GM21447 (cell line): ENCODE measurements at regions not wholly inside any gene's neighbourhood (a gene's known extent, or its start where the extent isn't known, plus 50 kb on each side); places are given as distances from the start of the nearest gene placed in this dataset.

ENCODE experiments used
- ATAC-seq: cut with Tn5 transposase; IDR thresholded peaks from one replicate; pipeline ENCODE4 v1.9.1; 2021; ENCODE audit not compliant: unreplicated experiment

- ATAC-seq: no peak
Observed at GRCh38 chr11:106399624-106400023, 322.2 kb downstream of the AASDHPPT start.

- ATAC-seq: no peak
Observed at GRCh38 chr11:106400949-106401570, 323.6 kb downstream of the AASDHPPT start.

GRCh38 chr11:106403751-106404150 is 326.3 kb downstream of the AASDHPPT start:
- no peak for ATAC-seq

DNA sequence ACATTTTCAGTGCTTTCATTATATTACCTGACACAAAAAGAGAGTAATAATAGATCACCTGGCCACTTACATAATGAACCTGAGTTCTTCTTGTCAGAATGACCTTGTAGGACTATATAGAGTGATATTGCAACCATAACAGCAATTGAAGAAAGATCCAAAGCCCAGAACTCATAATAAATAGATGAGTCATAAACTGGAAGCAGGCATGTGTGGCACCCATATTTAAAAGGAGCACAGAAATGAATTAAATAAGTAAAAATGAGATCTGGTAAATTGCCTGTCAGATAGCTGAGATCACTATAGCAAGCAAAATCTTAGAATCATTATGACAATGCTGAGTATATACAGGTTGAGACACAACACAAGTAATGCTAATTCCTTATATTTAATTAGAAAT is 331.8 kb downstream of the AASDHPPT start:
- ATAC-seq: no peak

DNA sequence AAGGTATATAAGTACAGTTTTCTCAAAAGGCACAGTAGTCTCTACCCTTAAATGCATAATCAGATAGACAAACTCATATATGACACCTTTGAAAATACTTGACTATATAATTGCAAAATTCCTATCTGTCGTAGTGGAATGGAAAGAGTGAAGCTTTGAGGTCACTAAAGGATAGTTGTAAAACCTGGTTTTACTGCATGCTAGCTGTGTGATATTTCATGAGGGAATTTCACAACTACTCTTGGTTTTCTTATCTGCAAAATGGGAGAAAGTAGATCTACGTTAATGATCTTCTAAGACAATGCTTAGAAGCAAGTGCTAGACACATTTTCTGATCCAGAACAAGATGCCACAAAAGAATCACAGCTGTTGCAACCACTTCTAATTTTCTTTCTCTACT is 332.2 kb downstream of the AASDHPPT start:
- no peak for ATAC-seq

DNA sequence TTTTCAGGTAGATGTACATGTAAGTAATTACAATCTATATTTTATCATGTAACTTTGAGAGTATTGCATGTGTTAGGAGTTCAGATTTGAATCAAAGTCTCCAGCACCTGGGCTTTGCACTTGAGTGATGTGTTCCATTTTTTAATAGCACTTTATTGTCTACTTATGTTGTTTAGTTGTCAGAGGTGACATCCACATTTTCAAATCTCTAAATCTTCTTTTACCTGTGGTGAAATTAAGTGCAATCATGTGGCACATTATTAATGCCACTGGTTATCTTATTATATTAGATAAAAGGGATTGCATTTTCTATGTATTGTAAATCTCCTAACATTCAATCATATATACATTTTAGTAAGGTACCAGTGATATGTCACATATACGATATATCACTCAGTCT is 333.4 kb downstream of the AASDHPPT start:
- no peak for ATAC-seq

DNA sequence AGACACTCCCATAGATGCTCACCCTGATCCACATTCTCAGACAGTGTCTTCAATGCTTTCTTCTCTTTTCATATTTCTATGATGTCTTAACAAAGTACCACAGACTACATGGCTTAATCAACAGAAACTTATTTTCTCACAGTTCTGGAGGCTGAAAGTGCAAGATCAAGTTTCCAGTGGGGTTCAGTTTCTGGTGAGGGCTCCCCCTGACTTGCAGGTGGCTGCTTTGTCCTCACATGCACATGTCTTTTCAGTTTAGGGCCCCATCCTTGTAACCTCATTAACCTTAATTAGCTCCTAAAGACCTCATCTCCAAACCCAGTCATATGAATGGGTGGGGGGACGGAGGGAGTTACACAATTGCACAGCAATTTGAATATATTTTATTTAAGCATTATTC is 335.8 kb downstream of the AASDHPPT start:
- no peak for ATAC-seq

GRCh38 chr11:106415510-106415909 is 338.0 kb downstream of the AASDHPPT start:
- no peak for ATAC-seq

DNA sequence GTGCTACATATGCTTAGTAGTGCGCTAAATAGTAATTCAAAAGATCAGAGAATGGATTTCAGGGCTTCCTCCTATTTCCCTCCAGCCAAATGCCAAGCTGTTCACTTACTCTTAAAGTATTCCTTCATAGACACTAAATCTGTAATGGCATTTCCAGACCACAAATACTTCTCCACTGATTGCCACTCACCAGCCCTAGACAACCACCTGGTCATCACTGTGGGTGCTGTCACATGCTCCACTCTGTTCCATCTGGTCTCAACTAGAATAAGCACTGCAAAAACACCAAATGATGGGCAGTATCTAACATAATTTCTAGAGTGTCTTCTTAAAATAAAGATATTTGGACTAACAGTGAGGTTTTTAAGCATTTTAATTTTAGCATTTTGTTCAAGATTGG is 341.3 kb downstream of the AASDHPPT start:
- ATAC-seq: no peak

DNA sequence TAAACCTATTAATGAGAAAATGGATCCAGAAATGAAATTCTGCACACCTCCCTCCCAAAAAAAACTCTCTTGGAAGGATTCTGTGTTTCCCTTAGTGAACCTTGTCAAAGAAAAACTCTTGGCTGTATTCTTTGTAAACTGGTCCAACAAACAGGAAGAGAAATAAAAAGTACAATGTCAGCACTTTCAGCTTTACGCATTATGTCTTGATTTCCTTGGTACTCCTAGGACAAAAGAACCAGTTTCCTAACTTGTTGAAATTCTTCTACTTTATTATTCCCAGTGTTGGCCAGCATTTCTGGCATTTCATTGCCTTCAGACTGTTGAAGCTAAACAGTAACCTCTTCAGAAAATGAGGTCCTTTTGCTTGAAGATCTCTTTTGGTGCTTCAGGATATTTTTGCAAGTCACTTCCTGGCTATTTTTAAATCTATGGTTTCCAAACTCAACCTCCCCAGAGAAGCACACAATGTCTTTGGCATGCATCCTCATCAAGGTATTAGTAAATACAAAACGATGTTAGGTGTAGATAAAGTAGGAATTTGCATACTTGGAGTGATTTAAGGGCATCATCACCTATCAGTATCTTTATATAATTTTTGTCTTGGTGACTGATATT is 342.7 kb downstream of the AASDHPPT start:
- no peak for ATAC-seq

- ATAC-seq: no peak
Observed at GRCh38 chr11:106420686-106421085, 343.2 kb downstream of the AASDHPPT start.

- no peak for ATAC-seq
Observed at GRCh38 chr11:106421676-106422292, 344.3 kb downstream of the AASDHPPT start.

DNA sequence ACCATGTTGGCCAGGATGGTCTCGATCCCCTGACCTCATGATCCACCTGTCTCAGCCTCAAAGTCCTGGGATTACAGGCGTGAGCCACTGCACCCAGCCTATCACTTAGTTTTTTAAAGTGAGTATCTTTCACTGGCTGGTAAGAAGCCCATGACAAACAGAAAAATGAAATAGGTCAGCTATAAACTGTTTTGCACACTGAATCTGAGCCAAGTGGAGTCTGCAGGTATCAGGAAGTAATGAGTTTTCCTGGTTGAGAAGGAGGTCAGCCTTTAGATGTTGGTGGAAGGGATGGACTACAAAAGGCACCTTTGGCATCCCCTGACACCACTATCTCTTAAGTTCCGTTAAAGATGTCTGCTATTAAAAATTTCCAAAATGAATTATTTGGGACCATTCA is 345.1 kb downstream of the AASDHPPT start:
- no peak for ATAC-seq

GRCh38 chr11:106424111-106424510 is 346.6 kb downstream of the AASDHPPT start:
- no peak for ATAC-seq

GRCh38 chr11:106425819-106426218 is 348.4 kb downstream of the AASDHPPT start:
- no peak for ATAC-seq

GRCh38 chr11:106426696-106427095 is 349.2 kb downstream of the AASDHPPT start:
- no peak for ATAC-seq

DNA sequence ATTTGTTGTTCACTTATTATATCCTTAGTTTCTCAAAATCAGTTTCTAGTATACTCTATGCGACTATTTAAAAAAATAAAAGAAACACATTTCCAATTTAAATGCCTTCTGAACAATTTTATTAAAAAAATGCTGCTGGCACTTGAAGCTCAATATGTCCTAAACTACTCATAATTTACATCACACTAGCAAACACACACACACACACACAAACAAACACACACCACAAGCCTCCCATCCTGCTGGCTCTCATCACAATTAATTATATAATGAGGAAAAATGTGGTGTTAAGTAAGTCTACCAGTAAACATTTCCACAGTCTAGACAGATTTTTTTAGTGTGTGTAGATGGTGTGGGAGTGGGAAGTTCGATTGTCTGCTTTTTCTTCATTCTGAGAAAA is 350.3 kb downstream of the AASDHPPT start:
- no peak for ATAC-seq

- ATAC-seq: no peak
Observed at GRCh38 chr11:106442032-106442431, 364.6 kb downstream of the AASDHPPT start.

DNA sequence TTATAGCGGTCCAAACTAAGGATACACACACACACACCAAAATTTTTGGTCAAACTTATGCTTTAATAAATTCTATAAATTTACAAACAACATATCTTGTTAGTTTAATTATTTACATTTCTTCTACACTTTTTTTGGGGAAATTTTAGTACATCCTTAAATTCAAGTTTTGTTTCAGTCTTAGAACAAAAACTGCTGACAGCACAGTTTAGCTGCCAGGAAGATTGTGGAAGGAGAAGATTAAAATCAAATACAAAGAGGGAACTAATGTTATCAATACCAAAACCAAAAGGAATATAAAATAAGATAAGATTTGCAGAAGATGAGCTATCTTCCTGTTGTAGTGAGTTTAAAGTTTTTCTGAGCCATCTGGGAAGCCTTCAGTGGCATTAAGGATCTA is 368.8 kb downstream of the AASDHPPT start:
- ATAC-seq: no peak

GRCh38 chr11:106446955-106447354 is 369.5 kb downstream of the AASDHPPT start:
- ATAC-seq: no peak

DNA sequence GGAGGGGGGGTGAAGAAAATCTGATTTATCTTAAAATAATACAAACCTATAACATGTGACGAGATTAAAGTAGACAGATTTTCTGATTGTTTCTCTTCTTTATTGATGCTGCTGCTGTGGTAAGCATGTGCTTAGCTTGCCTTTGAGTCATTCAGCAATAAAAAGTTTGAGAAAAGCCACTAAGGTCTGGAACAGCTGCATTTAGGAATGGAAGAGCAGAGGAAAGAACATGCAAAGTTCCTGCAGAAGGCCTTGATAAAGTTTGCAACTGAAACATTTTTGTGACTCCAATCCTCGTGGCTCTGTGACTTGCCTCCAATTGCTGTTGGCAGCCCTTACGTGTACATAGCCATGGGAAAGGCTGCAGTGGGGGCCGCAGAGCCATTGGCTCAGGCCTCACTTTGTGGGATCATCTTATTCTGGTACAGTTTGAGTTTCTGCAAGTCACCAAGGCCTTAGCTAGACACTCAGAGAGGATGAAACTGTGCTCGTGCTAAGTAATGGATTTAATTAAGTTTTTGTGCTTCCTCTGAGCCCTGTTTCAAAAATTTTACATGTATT is 370.2 kb downstream of the AASDHPPT start:
- ATAC-seq: no peak

DNA sequence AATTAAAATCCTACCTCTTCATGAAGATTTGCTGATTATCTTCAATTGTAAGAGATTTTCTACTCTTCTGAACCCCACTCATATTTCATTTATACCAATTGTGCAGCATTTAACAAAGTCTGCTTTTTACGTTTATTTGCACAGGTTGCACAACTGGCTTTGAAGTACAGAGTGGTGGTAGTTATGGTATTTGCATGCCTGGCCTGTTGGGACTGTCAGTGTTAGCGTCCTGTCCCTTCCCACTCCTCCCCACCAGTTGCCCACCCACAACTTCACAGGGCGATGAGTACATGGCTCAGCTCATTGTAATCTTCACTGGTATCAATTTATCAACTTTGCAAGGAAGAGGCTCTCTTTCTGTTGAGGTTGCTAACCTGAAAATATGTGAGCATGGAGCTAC is 372.3 kb downstream of the AASDHPPT start:
- no peak for ATAC-seq
